ENCODE measurements at regions not wholly inside any gene's neighbourhood (a gene's known extent, or its start where the extent isn't known, plus 50 kb on each side); places are given as distances from the start of the nearest gene placed in this dataset.

- DNase-seq (no peak), ATAC-seq (no peak)
- H3K4me1 ChIP-seq, result no peaks in the 10 kb centered on the region
- H3K27me3 ChIP-seq, result no peaks in the 10 kb centered on the region
- no peak overlapping the region for H3K27ac ChIP-seq
- H3K9me3 ChIP-seq, result no peaks in the 10 kb centered on the region
- TF ChIP-seq CTCF (IDR thresholded peaks at IDR 0.05), result no peak
- H3K36me3 ChIP-seq, result no peaks in the 10 kb centered on the region
- no peak overlapping the region for H3K4me3 ChIP-seq
- intact Hi-C loops (cut with DNase I), result no loop called here
These were observed 545.8 kb downstream of the MMUT start for GRCh38 chr6:48917233-48917632.

GRCh38 chr6:48916607-48917006, 546.4 kb downstream of the MMUT start:
- no peaks in the 10 kb centered on the region for H3K27me3 ChIP-seq
- H3K4me3 ChIP-seq, result no peak overlapping the region
- H3K36me3 ChIP-seq, result no peaks in the 10 kb centered on the region
- DNase-seq (no peak), ATAC-seq (no peak)
- H3K27ac ChIP-seq, result no peak overlapping the region
- intact Hi-C loops (cut with DNase I), result no loop called here
- no peak for TF ChIP-seq CTCF (IDR thresholded peaks at IDR 0.05)
- H3K9me3 ChIP-seq, result no peaks in the 10 kb centered on the region
- H3K4me1 ChIP-seq, result no peaks in the 10 kb centered on the region

GRCh38 chr6:48915591-48915990, 547.5 kb downstream of the MMUT start:
- H3K4me1 ChIP-seq, result no peaks in the 10 kb centered on the region
- ATAC-seq (no peak), DNase-seq (no peak)
- intact Hi-C loops (cut with DNase I), result no loop called here
- no peaks in the 10 kb centered on the region for H3K9me3 ChIP-seq
- no peaks in the 10 kb centered on the region for H3K36me3 ChIP-seq
- H3K27me3 ChIP-seq, result no peaks in the 10 kb centered on the region
- no peak overlapping the region for H3K4me3 ChIP-seq
- no peak for TF ChIP-seq CTCF (IDR thresholded peaks at IDR 0.05)
- no peak overlapping the region for H3K27ac ChIP-seq

GRCh38 chr6:48912503-48912902, 550.5 kb downstream of the MMUT start:
- DNase-seq (no peak), ATAC-seq (no peak)
- Histone ChIP-seq H3K27me3 (no peaks in the 10 kb centered on the region), H3K9me3 (no peaks in the 10 kb centered on the region), H3K36me3 (no peaks in the 10 kb centered on the region), H3K27ac (no peak overlapping the region), H3K4me3 (no peak overlapping the region), H3K4me1 (no peaks in the 10 kb centered on the region)
- intact Hi-C loops (cut with DNase I), result no loop called here
- no peak for TF ChIP-seq CTCF (IDR thresholded peaks at IDR 0.05)

- Histone ChIP-seq H3K9me3 (no peaks in the 10 kb centered on the region), H3K4me1 (no peaks in the 10 kb centered on the region), H3K4me3 (no peak overlapping the region), H3K27me3 (no peaks in the 10 kb centered on the region), H3K27ac (no peak overlapping the region), H3K36me3 (no peaks in the 10 kb centered on the region)
- TF ChIP-seq CTCF (IDR thresholded peaks at IDR 0.05), result no peak
- DNase-seq (no peak), ATAC-seq (no peak)
- intact Hi-C loops (cut with DNase I), result no loop called here
These were observed 558.2 kb downstream of the MMUT start for GRCh38 chr6:48904809-48905208.

GRCh38 chr6:48894469-48894868, 568.6 kb downstream of the MMUT start:
- H3K9me3 ChIP-seq, result no peaks in the 10 kb centered on the region
- H3K27me3 ChIP-seq, result no peaks in the 10 kb centered on the region
- no peaks in the 10 kb centered on the region for H3K36me3 ChIP-seq
- DNase-seq (no peak), ATAC-seq (no peak)
- H3K4me1 ChIP-seq, result no peaks in the 10 kb centered on the region
- intact Hi-C loops (cut with DNase I), result no loop called here
- no peak for TF ChIP-seq CTCF (IDR thresholded peaks at IDR 0.05)
- H3K4me3 ChIP-seq, result no peak overlapping the region
- no peak overlapping the region for H3K27ac ChIP-seq
